Activated T-helper 17 cell treated with anti-CD3 and anti-CD28 coated beads, Interleukin-2, amount 50 U/mL, for 72 hours (primary cell): ENCODE measurements at regions not wholly inside any gene's neighbourhood (a gene's known extent, or its start where the extent isn't known, plus 50 kb on each side); places are given as distances from the start of the nearest gene placed in this dataset.
"Not testable (repeated sequence)": the region's sequence is repeated elsewhere in the genome, so short reads cannot be mapped to it uniquely, and the experiment has no call there.

Experiments
- ATAC-seq: fragments of 150-1000 bp; cut with Tn5 transposase; replicated peaks from 2 replicates; pipeline ENCODE4 v1.10.0; 2021; ENCODE audit warnings: mild to moderate bottlenecking, moderate library complexity
- H3K27ac Mint-ChIP-seq: one replicate; pipeline ENCODE4 v1.8.0; 2022; ENCODE audit warnings: mixed read lengths
- H3K27me3 Mint-ChIP-seq: one replicate; pipeline ENCODE4 v1.8.0; 2022; ENCODE audit warnings: mixed read lengths
- H3K36me3 Mint-ChIP-seq: one replicate; pipeline ENCODE4 v1.8.0; 2022; ENCODE audit warnings: low read depth, mild to moderate bottlenecking, mixed read lengths
- H3K4me1 Mint-ChIP-seq: one replicate; pipeline ENCODE4 v1.8.0; 2022; ENCODE audit warnings: mixed read lengths
- H3K4me3 Mint-ChIP-seq: one replicate; pipeline ENCODE4 v1.8.0; 2022; ENCODE audit warnings: mild to moderate bottlenecking, mixed read lengths
- H3K9me3 Mint-ChIP-seq: one replicate; pipeline ENCODE4 v1.8.0; 2022; ENCODE audit warnings: mixed read lengths

- no peak overlapping the region for H3K4me3 Mint-ChIP-seq
- H3K27ac Mint-ChIP-seq = no peak overlapping the region
- H3K9me3 Mint-ChIP-seq = peaks cover 10% of the 10 kb centered on the region
- H3K36me3 Mint-ChIP-seq = no peaks in the 10 kb centered on the region
- no peak for ATAC-seq
- no peaks in the 10 kb centered on the region for H3K4me1 Mint-ChIP-seq
- no peaks in the 10 kb centered on the region for H3K27me3 Mint-ChIP-seq
These were observed 1008.8 kb downstream of the KCNMA1 start for GRCh38 chr10:76628801-76629200.

DNA sequence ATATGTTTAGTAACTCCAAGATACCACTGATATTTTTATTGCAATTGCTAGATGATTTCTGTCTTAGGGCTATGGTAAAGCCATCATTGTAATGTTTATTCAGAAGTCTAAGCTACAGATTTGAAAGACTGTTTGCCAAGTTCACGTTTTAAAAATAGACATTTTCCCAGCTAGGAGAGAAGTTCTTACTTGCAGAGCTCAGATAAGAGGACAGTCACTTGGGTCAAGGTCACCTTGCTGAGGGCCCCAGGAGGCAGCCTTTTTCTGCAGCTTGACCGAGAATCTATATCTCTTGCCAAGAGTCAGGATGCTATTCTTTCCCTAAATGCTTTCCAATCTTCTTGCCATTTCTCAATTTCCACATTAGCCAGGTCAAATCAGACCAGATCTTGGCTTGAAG lies 1011.2 kb downstream of the KCNMA1 start:
- Mint-ChIP-seq H3K27ac (no peak overlapping the region), H3K27me3 (no peaks in the 10 kb centered on the region), H3K4me1 (no peaks in the 10 kb centered on the region), H3K36me3 (no peaks in the 10 kb centered on the region), H3K9me3 (peaks cover 10% of the 10 kb centered on the region), H3K4me3 (no peak overlapping the region)
- ATAC-seq = no peak

GRCh38 chr10:76624470-76624869 lies 1013.1 kb downstream of the KCNMA1 start:
- no peak overlapping the region for H3K4me3 Mint-ChIP-seq
- H3K36me3 Mint-ChIP-seq = no peaks in the 10 kb centered on the region
- H3K9me3 Mint-ChIP-seq = peaks cover 16% of the 10 kb centered on the region
- H3K4me1 Mint-ChIP-seq = no peaks in the 10 kb centered on the region
- H3K27ac Mint-ChIP-seq = no peak overlapping the region
- no peak for ATAC-seq
- no peaks in the 10 kb centered on the region for H3K27me3 Mint-ChIP-seq

GRCh38 chr10:76621886-76622620 lies 1015.6 kb downstream of the KCNMA1 start:
- peaks cover 19% of the 10 kb centered on the region for H3K9me3 Mint-ChIP-seq
- no peak overlapping the region for H3K4me3 Mint-ChIP-seq
- H3K27me3 Mint-ChIP-seq = no peaks in the 10 kb centered on the region
- no peaks in the 10 kb centered on the region for H3K4me1 Mint-ChIP-seq
- ATAC-seq = no peak
- H3K36me3 Mint-ChIP-seq = no peaks in the 10 kb centered on the region
- no peak overlapping the region for H3K27ac Mint-ChIP-seq

GRCh38 chr10:76618641-76619040 lies 1019.0 kb downstream of the KCNMA1 start:
- Mint-ChIP-seq H3K4me3 (no peak overlapping the region), H3K9me3 (peaks cover 19% of the 10 kb centered on the region), H3K36me3 (no peaks in the 10 kb centered on the region), H3K27me3 (no peaks in the 10 kb centered on the region), H3K4me1 (no peaks in the 10 kb centered on the region), H3K27ac (no peak overlapping the region)
- ATAC-seq = peak; percentile 28

DNA sequence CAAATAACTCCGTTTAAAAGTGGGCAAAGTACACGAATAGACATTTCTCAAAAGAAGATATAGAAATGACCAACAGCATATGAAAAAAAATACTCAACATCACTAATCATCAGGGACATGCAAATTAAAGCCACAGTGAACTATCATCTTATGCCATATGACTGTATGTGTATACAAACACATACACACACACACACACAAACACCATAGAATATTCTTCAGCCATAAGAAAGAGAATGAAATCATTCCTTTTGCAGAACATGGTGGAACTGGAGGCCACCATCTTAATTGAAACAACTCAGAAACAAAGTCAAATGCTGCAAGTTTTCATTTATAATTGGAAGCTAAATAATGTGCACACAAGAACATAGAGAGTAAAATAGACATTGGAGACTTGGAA lies 1019.4 kb downstream of the KCNMA1 start:
- peak; percentile 56 for ATAC-seq
- no peaks in the 10 kb centered on the region for H3K4me1 Mint-ChIP-seq
- no peaks in the 10 kb centered on the region for H3K27me3 Mint-ChIP-seq
- peaks cover 19% of the 10 kb centered on the region for H3K9me3 Mint-ChIP-seq
- H3K27ac Mint-ChIP-seq = no peak overlapping the region
- no peak overlapping the region for H3K4me3 Mint-ChIP-seq
- no peaks in the 10 kb centered on the region for H3K36me3 Mint-ChIP-seq

- H3K27me3 Mint-ChIP-seq, H3K4me1 Mint-ChIP-seq, H3K27ac Mint-ChIP-seq, H3K4me3 Mint-ChIP-seq, ATAC-seq, H3K36me3 Mint-ChIP-seq: not testable (repeated sequence)
- peaks cover 19% of the 10 kb centered on the region for H3K9me3 Mint-ChIP-seq
These were observed 1020.9 kb downstream of the KCNMA1 start for GRCh38 chr10:76616666-76617065.

DNA sequence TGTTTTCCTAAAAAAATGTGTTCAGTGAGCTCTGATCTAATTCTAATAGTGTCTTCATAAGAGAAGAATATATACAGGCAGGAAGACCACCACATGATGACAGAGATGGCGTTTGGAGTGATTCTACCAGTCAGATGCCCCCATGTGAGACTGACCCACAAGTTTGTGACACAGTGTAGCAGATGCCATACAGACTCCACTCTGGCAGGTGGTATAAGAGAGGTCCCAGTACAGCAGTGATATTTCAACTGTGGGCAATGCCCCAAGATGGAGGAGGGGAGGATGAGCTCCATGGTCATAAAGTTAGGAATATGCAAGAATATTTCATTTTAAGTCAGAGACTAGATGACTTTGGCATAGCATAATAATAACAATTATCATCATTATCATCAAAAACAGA lies 1022.6 kb downstream of the KCNMA1 start:
- no peaks in the 10 kb centered on the region for H3K36me3 Mint-ChIP-seq
- peaks cover 13% of the 10 kb centered on the region for H3K9me3 Mint-ChIP-seq
- peak; percentile 43 for ATAC-seq
- H3K4me3 Mint-ChIP-seq = no peak overlapping the region
- H3K27ac Mint-ChIP-seq = no peak overlapping the region
- no peaks in the 10 kb centered on the region for H3K4me1 Mint-ChIP-seq
- H3K27me3 Mint-ChIP-seq = no peaks in the 10 kb centered on the region
